ENCODE measurements at regions not wholly inside any gene's neighbourhood (a gene's known extent, or its start where the extent isn't known, plus 50 kb on each side); places are given as distances from the start of the nearest gene placed in this dataset.

DNA sequence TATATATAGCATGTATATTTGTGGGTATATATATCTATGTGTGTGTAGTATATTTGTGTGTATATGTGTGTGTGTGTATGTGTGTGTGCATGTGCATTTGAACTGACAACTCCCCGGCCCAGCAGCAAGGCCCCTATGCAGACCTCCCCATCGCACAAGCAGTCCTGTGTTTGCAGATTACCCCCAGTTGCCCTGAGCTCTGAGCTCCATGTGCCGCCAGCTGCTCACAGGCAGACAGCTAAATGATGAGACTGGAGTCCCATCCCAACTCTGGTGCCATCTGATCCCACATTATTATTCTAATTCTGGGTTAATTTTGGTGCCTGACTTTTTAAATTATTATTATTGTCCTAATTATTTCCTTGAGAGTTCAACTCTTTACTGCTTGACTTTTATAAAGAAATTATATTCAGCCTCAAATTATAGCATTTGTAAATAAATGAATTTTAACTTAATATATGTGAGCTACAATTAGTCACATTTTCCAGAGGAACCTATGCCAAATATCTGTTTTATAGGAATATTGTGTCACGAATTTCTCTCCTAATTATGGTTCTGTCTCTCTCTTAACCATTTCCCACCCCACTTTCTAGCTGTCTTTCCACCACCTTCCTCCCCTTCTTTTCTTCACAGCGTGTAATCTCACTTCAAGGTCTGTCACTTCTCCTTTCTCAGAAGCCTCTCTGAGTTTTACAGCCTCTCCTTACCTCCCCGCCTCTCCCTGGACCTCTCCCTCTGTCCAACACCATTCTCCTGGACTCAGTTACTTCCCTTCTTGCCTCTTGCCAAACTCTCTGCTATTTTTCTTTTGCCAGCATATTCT is 90.6 kb upstream of the SYNDIG1 start:
- TF ChIP-seq, protein P1, sequence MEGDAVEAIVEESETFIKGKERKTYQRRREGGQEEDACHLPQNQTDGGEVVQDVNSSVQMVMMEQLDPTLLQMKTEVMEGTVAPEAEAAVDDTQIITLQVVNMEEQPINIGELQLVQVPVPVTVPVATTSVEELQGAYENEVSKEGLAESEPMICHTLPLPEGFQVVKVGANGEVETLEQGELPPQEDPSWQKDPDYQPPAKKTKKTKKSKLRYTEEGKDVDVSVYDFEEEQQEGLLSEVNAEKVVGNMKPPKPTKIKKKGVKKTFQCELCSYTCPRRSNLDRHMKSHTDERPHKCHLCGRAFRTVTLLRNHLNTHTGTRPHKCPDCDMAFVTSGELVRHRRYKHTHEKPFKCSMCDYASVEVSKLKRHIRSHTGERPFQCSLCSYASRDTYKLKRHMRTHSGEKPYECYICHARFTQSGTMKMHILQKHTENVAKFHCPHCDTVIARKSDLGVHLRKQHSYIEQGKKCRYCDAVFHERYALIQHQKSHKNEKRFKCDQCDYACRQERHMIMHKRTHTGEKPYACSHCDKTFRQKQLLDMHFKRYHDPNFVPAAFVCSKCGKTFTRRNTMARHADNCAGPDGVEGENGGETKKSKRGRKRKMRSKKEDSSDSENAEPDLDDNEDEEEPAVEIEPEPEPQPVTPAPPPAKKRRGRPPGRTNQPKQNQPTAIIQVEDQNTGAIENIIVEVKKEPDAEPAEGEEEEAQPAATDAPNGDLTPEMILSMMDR (conservative IDR thresholded peaks at IDR 0.05; ENCODE audit: low read depth, low read length) = no peak
- TF ChIP-seq EZH2 (IDR thresholded peaks at IDR 0.05; ENCODE audit: borderline replicate concordance, low read depth, low read length, poor library complexity, severe bottlenecking) = no peak

Data from A673 (cell line).